Neural cell (in vitro differentiated cells): ENCODE measurements at regions not wholly inside any gene's neighbourhood (a gene's known extent, or its start where the extent isn't known, plus 50 kb on each side); places are given as distances from the start of the nearest gene placed in this dataset.
"Not testable (repeated sequence)": the region's sequence is repeated elsewhere in the genome, so short reads cannot be mapped to it uniquely, and the experiment has no call there.

Source experiments
- H2AFZ ChIP-seq: fragments of 200-600, 300-800 bp; sonication (generic), shearing (Covaris generic); 2 replicates; pipeline ENCODE4 v1.6.0; 2014; ENCODE audit warnings: low read depth, mild to moderate bottlenecking, antibody characterized with exemption, low read length, moderate library complexity
- H3F3A ChIP-seq: fragments of 200-600 bp; shearing (Covaris generic); 2 replicates; pipeline ENCODE4 v1.6.1; 2016; ENCODE audit warnings: mild to moderate bottlenecking, moderate library complexity, mixed read lengths, antibody characterized with exemption, low read length; ENCODE audit not compliant: insufficient read depth, poor library complexity, severe bottlenecking
- H3K27ac ChIP-seq: fragments of 200-600, 300-800 bp; sonication (generic), shearing (Covaris generic); 2 replicates; pipeline ENCODE4 v1.5.1; 2014; ENCODE audit warnings: mild to moderate bottlenecking, low read length, moderate library complexity
- H3K27me3 ChIP-seq: fragments of 300-800, 200-600 bp; sonication (generic), shearing (Covaris generic); 2 replicates; pipeline ENCODE4 v1.6.0; 2014; ENCODE audit warnings: mild to moderate bottlenecking, low read depth, low read length, moderate library complexity; ENCODE audit not compliant: insufficient read depth
- H3K36me3 ChIP-seq: fragments of 300-800, 200-600 bp; sonication (generic), shearing (Covaris generic); 2 replicates; pipeline ENCODE4 v1.5.1; 2014; ENCODE audit warnings: mild to moderate bottlenecking, antibody characterized with exemption, low read length, moderate library complexity; ENCODE audit not compliant: insufficient read depth
- H3K4me2 ChIP-seq: fragments of 300-800, 200-600 bp; sonication (generic), shearing (Covaris generic); 2 replicates; pipeline ENCODE4 v1.6.0; 2014; ENCODE audit warnings: mild to moderate bottlenecking, low read length
- H3K4me3 ChIP-seq: fragments of 300-800, 200-600 bp; sonication (generic), shearing (Covaris generic); 2 replicates; pipeline ENCODE4 v1.5.1; 2014; ENCODE audit warnings: mild to moderate bottlenecking, low read length, moderate library complexity
- H3K79me2 ChIP-seq: fragments of 200-600 bp; shearing (Covaris generic); replicated peaks from 2 replicates; pipeline ENCODE4 v1.6.0; 2014; ENCODE audit warnings: mild to moderate bottlenecking, low read length, moderate library complexity; ENCODE audit not compliant: insufficient read depth
- H3K9ac ChIP-seq: fragments of 300-800, 200-600 bp; sonication (generic), shearing (Covaris generic); 2 replicates; pipeline ENCODE4 v1.6.1; 2016; ENCODE audit warnings: mild to moderate bottlenecking, low read length, mixed read lengths
- H3K9me2 ChIP-seq: fragments of 200-600 bp; shearing (Covaris generic); 2 replicates; pipeline ENCODE4 v1.6.1; 2016; ENCODE audit warnings: mild to moderate bottlenecking, low read length, mixed read lengths; ENCODE audit not compliant: insufficient read depth
- H3K9me3 ChIP-seq: fragments of 200-600, 300-800 bp; sonication (generic), shearing (Covaris generic); 2 replicates; pipeline ENCODE4 v1.6.1; 2016; ENCODE audit warnings: mild to moderate bottlenecking, mixed run types, low read length, moderate library complexity, mixed read lengths
- H4K20me1 ChIP-seq: fragments of 200-600 bp; shearing (Covaris generic); 2 replicates; pipeline ENCODE4 v1.6.1; 2016; ENCODE audit warnings: mild to moderate bottlenecking, mixed run types; ENCODE audit not compliant: insufficient read depth
- EP300 ChIP-seq: fragments of 450-650 bp; conservative IDR thresholded peaks from 2 replicates; pipeline ENCODE4 v1.6.1; 2014; ENCODE audit warnings: antibody characterized with exemption, mild to moderate bottlenecking, moderate library complexity; ENCODE audit not compliant: poor library complexity, severe bottlenecking
- EZH2 ChIP-seq: fragments of 200-600, 300-800 bp; shearing (Covaris generic), sonication (generic); IDR thresholded peaks from 2 replicates; pipeline ENCODE4 v1.6.1; 2014; ENCODE audit warnings: antibody characterized with exemption, low read length, borderline replicate concordance, mild to moderate bottlenecking; ENCODE audit not compliant: insufficient read depth, poor library complexity, severe bottlenecking
- MXI1 ChIP-seq: fragments of 450-650 bp; conservative IDR thresholded peaks from 2 replicates; pipeline ENCODE4 v1.6.1; 2014; ENCODE audit warnings: antibody characterized with exemption, mild to moderate bottlenecking; ENCODE audit not compliant: poor library complexity, severe bottlenecking
- POLR2AphosphoS5 ChIP-seq: IDR thresholded peaks from 2 replicates; pipeline ENCODE4 v1.6.1; 2012
- SMC3 ChIP-seq: fragments of 450-650 bp; conservative IDR thresholded peaks from 2 replicates; pipeline ENCODE4 v1.6.1; 2014; ENCODE audit warnings: antibody characterized with exemption, mild to moderate bottlenecking, moderate library complexity; ENCODE audit not compliant: poor library complexity
- TF ChIP-seq, protein P1 (sequence below): IDR thresholded peaks from 2 replicates; pipeline ENCODE4 v1.6.1; 2012; ENCODE audit warnings: borderline replicate concordance
- TF ChIP-seq, protein P2 (sequence below): fragments of 450-650 bp; IDR thresholded peaks from 2 replicates; pipeline ENCODE4 v1.5.1; 2014; ENCODE audit warnings: antibody characterized with exemption, mild to moderate bottlenecking, moderate library complexity; ENCODE audit not compliant: poor library complexity, severe bottlenecking

DNA sequence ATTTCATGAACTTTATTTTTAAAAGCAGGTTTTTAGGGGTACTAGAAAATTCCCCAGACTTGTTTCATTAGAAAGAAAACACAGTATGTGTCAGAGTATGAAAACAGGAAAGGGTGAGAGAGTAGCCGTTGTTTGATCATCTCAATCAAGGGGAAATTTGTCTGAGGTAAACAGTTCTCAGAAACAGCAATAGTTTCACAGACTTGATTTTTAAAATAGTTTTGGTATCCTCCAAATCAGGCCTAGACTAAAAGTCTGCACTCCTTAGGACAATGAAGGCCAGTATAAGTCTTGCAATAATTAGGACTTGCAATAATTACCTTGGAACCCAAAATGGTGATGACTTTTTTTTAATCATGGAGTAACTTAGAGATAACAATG is 176.6 kb upstream of the TAB2 start:
- Histone ChIP-seq H3F3A (no peaks in the 10 kb centered on the region), H3K9ac (no peak overlapping the region), H3K27me3 (no peaks in the 10 kb centered on the region), H2AFZ (no peak overlapping the region), H3K9me3 (no peaks in the 10 kb centered on the region), H3K4me2 (no peak overlapping the region), H3K36me3 (no peaks in the 10 kb centered on the region), H3K79me2 (no peaks in the 10 kb centered on the region), H3K4me3 (no peak overlapping the region), H3K27ac (no peak overlapping the region), H4K20me1 (no peaks in the 10 kb centered on the region), H3K9me2 (no peaks in the 10 kb centered on the region)
- TF ChIP-seq SMC3 (no peak), EP300 (no peak), POLR2AphosphoS5 (no peak), EZH2 (no peak)
- TF ChIP-seq, protein P1, sequence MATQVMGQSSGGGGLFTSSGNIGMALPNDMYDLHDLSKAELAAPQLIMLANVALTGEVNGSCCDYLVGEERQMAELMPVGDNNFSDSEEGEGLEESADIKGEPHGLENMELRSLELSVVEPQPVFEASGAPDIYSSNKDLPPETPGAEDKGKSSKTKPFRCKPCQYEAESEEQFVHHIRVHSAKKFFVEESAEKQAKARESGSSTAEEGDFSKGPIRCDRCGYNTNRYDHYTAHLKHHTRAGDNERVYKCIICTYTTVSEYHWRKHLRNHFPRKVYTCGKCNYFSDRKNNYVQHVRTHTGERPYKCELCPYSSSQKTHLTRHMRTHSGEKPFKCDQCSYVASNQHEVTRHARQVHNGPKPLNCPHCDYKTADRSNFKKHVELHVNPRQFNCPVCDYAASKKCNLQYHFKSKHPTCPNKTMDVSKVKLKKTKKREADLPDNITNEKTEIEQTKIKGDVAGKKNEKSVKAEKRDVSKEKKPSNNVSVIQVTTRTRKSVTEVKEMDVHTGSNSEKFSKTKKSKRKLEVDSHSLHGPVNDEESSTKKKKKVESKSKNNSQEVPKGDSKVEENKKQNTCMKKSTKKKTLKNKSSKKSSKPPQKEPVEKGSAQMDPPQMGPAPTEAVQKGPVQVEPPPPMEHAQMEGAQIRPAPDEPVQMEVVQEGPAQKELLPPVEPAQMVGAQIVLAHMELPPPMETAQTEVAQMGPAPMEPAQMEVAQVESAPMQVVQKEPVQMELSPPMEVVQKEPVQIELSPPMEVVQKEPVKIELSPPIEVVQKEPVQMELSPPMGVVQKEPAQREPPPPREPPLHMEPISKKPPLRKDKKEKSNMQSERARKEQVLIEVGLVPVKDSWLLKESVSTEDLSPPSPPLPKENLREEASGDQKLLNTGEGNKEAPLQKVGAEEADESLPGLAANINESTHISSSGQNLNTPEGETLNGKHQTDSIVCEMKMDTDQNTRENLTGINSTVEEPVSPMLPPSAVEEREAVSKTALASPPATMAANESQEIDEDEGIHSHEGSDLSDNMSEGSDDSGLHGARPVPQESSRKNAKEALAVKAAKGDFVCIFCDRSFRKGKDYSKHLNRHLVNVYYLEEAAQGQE: no peak
- TF ChIP-seq, protein P2, sequence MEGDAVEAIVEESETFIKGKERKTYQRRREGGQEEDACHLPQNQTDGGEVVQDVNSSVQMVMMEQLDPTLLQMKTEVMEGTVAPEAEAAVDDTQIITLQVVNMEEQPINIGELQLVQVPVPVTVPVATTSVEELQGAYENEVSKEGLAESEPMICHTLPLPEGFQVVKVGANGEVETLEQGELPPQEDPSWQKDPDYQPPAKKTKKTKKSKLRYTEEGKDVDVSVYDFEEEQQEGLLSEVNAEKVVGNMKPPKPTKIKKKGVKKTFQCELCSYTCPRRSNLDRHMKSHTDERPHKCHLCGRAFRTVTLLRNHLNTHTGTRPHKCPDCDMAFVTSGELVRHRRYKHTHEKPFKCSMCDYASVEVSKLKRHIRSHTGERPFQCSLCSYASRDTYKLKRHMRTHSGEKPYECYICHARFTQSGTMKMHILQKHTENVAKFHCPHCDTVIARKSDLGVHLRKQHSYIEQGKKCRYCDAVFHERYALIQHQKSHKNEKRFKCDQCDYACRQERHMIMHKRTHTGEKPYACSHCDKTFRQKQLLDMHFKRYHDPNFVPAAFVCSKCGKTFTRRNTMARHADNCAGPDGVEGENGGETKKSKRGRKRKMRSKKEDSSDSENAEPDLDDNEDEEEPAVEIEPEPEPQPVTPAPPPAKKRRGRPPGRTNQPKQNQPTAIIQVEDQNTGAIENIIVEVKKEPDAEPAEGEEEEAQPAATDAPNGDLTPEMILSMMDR: no peak

DNA sequence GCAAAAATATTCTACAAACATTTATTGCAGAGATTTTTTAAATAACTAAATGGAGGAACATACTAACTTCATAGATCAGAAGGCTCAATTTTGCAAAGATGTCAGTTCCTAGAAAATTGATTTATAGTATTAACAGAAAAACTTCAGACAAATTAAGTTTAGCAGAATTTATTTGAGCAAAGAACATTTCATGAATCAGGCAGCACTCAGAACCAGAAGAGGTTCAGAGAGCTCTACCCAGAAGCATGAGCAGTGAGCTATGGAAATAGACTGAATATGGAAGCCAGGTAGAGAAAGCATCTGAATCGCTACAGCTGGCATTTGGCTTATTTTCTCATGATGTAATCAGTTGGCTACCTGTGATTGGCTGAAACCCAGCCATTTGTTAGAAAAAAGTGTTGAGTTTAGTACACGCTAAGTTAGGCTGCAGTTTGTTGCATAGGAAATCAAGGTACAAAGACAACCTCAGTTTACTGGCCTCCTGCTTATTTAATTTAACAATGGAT is 174.5 kb upstream of the TAB2 start:
- Histone ChIP-seq H3K79me2 (no peaks in the 10 kb centered on the region), H2AFZ (no peak overlapping the region), H3K27me3 (no peaks in the 10 kb centered on the region), H3K9me2 (no peaks in the 10 kb centered on the region), H3K27ac (no peak overlapping the region), H3K9me3 (no peaks in the 10 kb centered on the region), H3K4me3 (no peak overlapping the region), H4K20me1 (no peaks in the 10 kb centered on the region), H3K36me3 (no peaks in the 10 kb centered on the region), H3K4me2 (no peak overlapping the region), H3F3A (no peaks in the 10 kb centered on the region), H3K9ac (no peak overlapping the region)
- TF ChIP-seq SMC3 (no peak), POLR2AphosphoS5 (no peak), EZH2 (no peak), MXI1 (no peak)
- TF ChIP-seq, protein P2: no peak

- H4K20me1 ChIP-seq, H2AFZ ChIP-seq, H3F3A ChIP-seq, H3K79me2 ChIP-seq, H3K36me3 ChIP-seq, H3K4me2 ChIP-seq, H3K9ac ChIP-seq, H3K27ac ChIP-seq, H3K27me3 ChIP-seq, H3K4me3 ChIP-seq, H3K9me2 ChIP-seq, H3K9me3 ChIP-seq: not testable (repeated sequence)
Measured at GRCh38 chr6:149145800-149146199, 171.7 kb upstream of the TAB2 start.
